Activated CD4-positive, alpha-beta T cell treated with anti-CD3 and anti-CD28 coated beads, Interleukin-2, amount 50 U/mL, for 16 hours (primary cell): ENCODE measurements at regions not wholly inside any gene's neighbourhood (a gene's known extent, or its start where the extent isn't known, plus 50 kb on each side); places are given as distances from the start of the nearest gene placed in this dataset.

Source experiments
- DNase-seq: peaks from one replicate; pipeline ENCODE4 v3.0.0-alpha.2; 2020

- DNase-seq = no peak
Observed at GRCh38 chr1:81471255-81471654, 329.5 kb upstream of the ADGRL2 start.

- no peak for DNase-seq
Observed at GRCh38 chr1:81470275-81470674, 330.5 kb upstream of the ADGRL2 start.

- no peak for DNase-seq
Observed at GRCh38 chr1:81467383-81467782, 333.4 kb upstream of the ADGRL2 start.

DNA sequence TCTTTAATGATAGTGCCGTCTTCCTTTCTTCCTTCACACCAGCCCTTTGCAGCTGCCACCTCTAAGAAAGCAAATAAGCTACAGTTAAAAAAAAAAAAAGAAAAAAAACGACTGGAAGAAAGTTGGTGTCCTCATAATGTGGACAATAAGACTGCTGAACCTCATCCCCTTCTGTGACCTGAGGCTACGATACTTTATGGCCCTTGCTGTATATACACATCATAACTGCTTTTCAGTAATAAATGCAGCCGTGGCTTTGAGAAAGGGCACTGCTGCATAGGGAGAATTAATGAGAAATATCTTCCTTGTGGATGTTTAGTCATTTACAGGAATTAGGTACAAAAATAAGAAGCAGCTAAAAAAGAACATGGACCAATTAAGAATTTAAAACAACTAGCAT, 333.8 kb upstream of the ADGRL2 start:
- DNase-seq = no peak

GRCh38 chr1:81463936-81464837, 336.5 kb upstream of the ADGRL2 start:
- DNase-seq = no peak

GRCh38 chr1:81459043-81459442, 341.7 kb upstream of the ADGRL2 start:
- no peak for DNase-seq

DNA sequence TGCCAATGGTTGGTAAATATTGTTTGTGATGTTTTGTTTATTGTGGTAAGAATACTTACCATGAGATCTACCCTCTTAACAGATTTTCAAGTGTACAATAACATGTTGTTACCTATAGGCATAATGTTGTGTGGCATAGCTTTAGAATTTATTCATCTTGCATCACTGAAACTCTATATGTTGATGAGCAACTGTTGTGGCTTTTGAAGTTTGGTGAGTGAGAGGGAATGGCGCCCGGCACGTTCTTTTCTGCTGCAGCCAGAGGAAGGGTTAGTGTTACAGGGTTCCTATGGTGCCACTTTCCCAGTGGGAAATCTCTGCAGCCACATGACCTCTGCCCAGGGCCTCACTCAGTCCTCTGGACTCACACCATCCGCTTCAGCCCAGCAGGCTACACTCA, 342.5 kb upstream of the ADGRL2 start:
- DNase-seq = no peak

- no peak for DNase-seq
Observed at GRCh38 chr1:81455481-81455880, 345.3 kb upstream of the ADGRL2 start.

DNA sequence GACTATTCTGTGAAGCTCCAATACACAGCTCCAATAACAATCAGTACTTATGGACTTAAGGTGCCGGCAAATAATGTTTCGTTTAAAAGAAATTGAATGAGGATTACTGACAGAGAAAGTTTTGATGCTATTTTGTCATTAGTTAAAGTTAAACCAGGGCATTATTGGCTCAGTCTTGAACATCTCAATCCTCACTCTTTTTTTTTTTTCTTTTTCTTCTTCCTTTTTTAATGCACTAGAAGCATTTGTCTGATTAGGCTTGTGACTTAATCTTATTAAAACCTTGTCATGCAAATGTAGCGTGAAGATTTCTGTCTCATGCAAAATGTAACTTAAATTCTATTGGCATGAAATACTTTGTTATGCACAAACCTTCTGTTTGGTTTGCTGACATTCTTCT, 346.8 kb upstream of the ADGRL2 start:
- no peak for DNase-seq

DNA sequence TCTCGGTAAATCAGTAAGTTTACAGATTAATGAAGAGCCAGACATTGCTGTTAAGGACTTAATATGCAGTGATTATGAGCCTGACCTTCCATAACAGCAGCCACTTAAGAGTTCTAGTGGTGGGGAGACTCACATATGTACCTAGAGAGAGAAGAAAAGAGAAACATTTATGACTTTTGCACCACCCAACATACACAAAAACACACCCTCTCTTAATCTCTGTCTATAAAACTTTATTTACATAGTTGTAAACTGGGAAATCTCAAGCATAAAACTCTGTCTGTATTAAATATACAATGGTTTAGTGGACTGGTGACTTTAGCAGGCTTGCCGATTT, 347.4 kb upstream of the ADGRL2 start:
- DNase-seq = no peak

DNA sequence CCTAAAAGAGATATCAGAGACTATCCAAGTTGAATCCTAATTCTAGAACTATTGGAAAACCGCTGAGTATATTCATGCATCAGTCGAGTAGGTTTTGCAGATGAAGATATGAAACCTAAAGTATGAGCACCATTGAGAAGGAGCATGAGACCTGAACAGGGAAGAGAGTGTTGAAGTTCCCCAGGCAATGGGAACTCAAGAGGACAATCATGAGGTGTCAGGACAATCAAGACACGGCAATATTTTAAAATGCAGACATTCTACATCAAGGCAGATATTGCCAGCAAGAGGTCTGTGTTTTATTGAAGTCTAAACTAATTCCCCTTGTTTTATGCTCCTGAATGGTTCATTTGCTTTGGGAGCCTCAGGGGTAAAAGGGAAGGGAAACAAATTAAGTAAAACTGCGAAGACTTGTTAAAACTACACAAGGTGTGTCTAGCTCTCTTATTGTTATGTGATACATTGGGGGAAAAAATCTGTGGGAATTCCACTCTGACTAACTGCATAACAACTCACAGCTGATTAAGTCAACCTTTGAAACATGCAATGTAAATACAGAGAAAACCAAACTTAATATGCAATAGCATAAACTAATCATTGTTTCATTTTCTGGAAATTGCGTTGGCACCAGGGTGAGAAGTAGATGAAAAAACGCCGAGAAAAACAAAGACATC, 347.9 kb upstream of the ADGRL2 start:
- no peak for DNase-seq

DNA sequence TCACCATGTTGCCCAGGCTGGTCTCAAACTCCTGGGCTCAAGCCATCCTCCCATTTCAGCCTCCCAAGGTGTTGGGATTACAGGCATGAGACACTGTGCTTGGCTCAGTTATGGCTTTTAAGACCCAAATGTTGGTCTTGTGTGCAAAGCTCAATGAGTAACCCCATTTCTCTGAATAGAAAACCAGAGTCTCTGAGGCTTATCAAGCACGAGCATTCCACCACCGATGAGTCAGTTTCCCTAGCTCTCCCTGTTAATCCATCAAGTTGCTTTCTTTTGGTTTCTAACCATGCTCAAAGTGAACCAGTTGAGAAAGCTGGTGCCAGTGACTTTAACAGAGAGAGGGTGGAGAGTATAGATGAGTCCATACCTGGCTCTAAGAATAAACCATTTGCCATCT, 350.9 kb upstream of the ADGRL2 start:
- DNase-seq = no peak

DNA sequence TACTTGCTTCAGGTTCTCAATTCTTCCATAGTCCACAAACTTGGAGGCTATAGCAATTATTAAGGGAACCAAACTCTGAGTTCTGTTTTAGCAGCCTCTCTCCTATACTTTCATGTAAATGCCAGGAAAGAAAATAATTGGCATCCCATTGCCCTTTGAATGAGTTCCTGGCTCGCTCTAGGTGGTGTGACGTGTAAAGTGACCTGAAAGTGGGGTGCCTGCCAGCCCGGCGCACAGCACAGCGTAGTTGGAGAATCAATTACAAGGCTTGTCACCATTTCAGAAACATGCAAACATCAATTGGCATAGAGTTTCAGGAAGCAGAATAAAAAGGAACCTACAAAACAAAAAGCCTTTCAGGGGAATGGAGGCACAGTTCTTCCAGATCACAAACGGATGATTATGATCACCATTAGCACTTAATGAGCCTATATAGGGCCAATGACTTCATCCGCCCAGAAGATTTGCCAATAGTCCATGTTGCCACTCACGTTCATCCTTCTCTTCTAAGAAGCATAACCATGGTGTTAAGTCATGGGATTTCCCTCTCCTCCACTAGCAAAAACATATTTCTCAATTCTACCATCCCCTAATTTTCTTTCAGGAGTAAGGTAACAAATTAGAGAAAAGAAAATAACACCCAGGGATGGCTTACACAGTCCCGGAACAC, 354.6 kb upstream of the ADGRL2 start:
- no peak for DNase-seq

DNA sequence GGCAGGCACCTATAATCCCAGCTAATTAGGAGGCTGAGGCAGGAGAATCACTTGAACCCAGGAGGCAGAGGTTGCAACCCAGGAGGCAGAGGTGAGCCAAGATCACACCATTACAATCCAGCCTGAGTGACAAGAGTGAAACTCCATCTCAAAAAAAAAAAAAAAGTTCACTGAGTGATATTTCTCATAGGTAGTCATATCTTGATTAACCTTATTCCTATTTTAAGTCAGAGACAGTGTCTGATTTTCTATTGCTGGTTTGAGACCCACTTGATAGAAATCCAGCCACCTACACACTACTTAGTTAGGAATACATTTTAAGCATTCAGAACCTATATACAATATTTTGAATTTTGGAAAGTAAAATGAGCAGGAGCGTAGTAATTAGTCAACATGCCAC, 357.4 kb upstream of the ADGRL2 start:
- no peak for DNase-seq

- DNase-seq = no peak
Observed at GRCh38 chr1:81439046-81439823, 361.5 kb upstream of the ADGRL2 start.

DNA sequence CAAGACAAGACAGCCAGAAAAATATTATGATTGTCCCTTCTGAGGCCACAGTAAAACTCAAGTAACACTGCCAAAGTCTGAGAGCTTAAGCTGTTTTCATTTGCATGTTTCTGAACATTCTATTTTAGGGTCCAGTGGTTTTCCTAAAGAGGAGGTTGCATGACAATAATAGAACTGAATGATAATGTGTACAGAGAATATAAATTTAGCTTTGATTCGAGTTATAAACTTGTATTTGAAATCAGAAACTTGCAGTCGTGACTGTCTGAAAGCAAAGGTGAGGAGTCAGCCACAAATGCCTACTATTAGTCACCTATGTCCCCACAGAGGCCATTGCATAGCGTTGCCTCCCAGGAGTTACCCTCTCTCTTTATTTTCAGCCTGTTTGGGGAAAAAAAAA, 363.1 kb upstream of the ADGRL2 start:
- no peak for DNase-seq

DNA sequence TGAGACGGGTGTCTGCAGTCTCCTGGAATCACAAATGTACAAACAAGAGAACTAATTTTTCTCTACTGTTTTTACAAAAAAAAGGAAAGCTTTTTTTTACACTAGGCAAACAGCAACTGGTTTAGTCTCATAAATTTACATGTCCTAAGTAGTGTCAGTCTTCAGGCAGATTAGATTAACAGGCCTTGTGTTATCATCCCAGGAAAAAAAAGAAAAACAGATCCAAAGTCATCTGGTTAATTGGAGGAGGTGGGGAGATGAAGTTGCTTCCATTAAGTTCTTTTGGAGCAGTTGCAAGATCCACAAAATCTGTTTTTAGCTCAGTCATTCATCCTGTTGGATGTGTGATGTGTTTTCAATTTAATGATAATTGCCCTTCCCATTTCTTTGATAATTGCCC, 363.5 kb upstream of the ADGRL2 start:
- DNase-seq = no peak

DNA sequence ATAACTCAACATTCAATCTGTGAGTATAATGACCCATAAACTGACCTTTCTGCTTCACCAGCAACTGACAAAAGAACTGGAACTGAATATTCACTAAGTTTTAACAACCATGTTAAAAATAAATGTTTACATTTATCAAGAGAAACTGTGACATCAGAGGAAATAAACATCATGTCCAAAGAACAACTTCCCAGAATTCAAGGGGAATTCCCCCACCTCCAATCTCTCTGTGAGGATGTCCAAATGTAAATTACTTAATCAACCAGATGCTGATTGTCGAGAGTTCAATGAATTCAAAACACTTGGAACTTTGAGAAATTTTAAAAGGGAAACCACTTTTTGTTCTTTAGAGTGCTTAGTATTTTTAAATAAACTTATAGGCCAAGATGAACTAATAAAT, 365.6 kb upstream of the ADGRL2 start:
- DNase-seq = no peak

GRCh38 chr1:81433676-81434075, 367.1 kb upstream of the ADGRL2 start:
- no peak for DNase-seq

GRCh38 chr1:81432654-81433109, 368.1 kb upstream of the ADGRL2 start:
- no peak for DNase-seq

GRCh38 chr1:81432059-81432458, 368.7 kb upstream of the ADGRL2 start:
- no peak for DNase-seq

DNA sequence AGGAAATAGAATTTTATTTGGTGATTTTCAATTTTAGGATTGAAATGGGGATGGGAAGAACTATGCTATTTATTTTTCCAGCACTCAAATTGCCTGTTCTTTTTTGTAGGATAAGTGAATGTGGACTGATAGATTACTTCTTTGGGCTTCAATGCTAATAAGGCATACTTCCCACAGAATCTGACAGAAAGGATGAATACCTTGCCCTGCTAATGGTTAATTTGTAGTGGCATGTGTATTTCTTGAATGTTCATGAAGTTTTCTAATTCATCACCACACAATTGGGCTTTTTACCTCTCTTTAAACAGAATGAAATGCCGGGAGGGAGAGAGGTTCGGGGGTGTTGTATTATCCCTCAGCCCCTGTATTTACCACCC, 369.1 kb upstream of the ADGRL2 start:
- DNase-seq = no peak

- DNase-seq = no peak
Observed at GRCh38 chr1:81430955-81431623, 369.6 kb upstream of the ADGRL2 start.
